NB4 (cell line): ENCODE measurements at regions not wholly inside any gene's neighbourhood (a gene's known extent, or its start where the extent isn't known, plus 50 kb on each side); places are given as distances from the start of the nearest gene placed in this dataset.

Experiments used
- DNase-seq: peaks from one replicate; pipeline ENCODE4 v3.0.0; 2010; ENCODE audit warnings: low read depth
- H3K4me3 ChIP-seq: one replicate; pipeline ENCODE4 v1.5.1; 2011; ENCODE audit warnings: mild to moderate bottlenecking, low read depth, low read length, moderate library complexity
- CTCF ChIP-seq: IDR thresholded peaks from one replicate; pipeline ENCODE4 v1.5.1; 2012; ENCODE audit warnings: low read depth, low read length
- MAX ChIP-seq: IDR thresholded peaks from 2 replicates; pipeline ENCODE4 v1.6.1; 2011; ENCODE audit warnings: low read depth, low read length
- MYC ChIP-seq: IDR thresholded peaks from 2 replicates; pipeline ENCODE4 v1.6.1; 2011; ENCODE audit warnings: low read depth, low read length
- POLR2A ChIP-seq: IDR thresholded peaks from 2 replicates; pipeline ENCODE4 v1.6.1; 2011; ENCODE audit warnings: mild to moderate bottlenecking; ENCODE audit not compliant: insufficient read length; ENCODE audit errors: extremely low read depth

- TF ChIP-seq MYC (no peak), POLR2A (no peak), CTCF (no peak), MAX (no peak)
- DNase-seq = no peak
These were observed 610.0 kb downstream of the LMO4 start for GRCh38 chr1:87938631-87939030.

GRCh38 chr1:87939444-87939843 lies 610.8 kb downstream of the LMO4 start:
- no peak overlapping the region for H3K4me3 ChIP-seq
- TF ChIP-seq MYC (no peak), POLR2A (no peak), CTCF (no peak), MAX (no peak)
- DNase-seq = no peak

More at GRCh38 chr1:87938631-87939030, 610.0 kb downstream of the LMO4 start:
- no peak overlapping the region for H3K4me3 ChIP-seq

GRCh38 chr1:87940421-87940820 lies 611.7 kb downstream of the LMO4 start:
- no peak overlapping the region for H3K4me3 ChIP-seq
- TF ChIP-seq MYC (no peak), CTCF (no peak), POLR2A (no peak), MAX (no peak)
- DNase-seq = no peak

- no peak overlapping the region for H3K4me3 ChIP-seq
- no peak for DNase-seq
- TF ChIP-seq MAX (no peak), MYC (no peak), POLR2A (no peak), CTCF (no peak)
These were observed 612.8 kb downstream of the LMO4 start for GRCh38 chr1:87941337-87941946.

GRCh38 chr1:87942165-87942564 lies 613.5 kb downstream of the LMO4 start:
- no peak overlapping the region for H3K4me3 ChIP-seq
- no peak for DNase-seq
- TF ChIP-seq MYC (no peak), CTCF (no peak), MAX (no peak), POLR2A (no peak)
